GM18951 (cell line): ENCODE measurements at regions not wholly inside any gene's neighbourhood (a gene's known extent, or its start where the extent isn't known, plus 50 kb on each side); places are given as distances from the start of the nearest gene placed in this dataset.

Experiments
- POLR2A ChIP-seq: IDR thresholded peaks from 4 replicates; pipeline ENCODE4 v1.6.1; 2011; ENCODE audit warnings: mild to moderate bottlenecking; ENCODE audit not compliant: insufficient read length, insufficient read depth; ENCODE audit errors: extremely low read depth
- in situ Hi-C: fragments of 300-500 bp; cut with MboI; formaldehyde crosslinking; loops from one replicate; pipeline ENCODE4 v1.12.0; 2022; ENCODE audit warnings: low sequenced_read_pairs, mixed read lengths, inconsistent platforms; ENCODE audit not compliant: unreplicated experiment

GRCh38 chr20:63096681-63097335 is 90.0 kb upstream of the BHLHE23 start:
- in situ Hi-C loops = no loop called here
- no peak for TF ChIP-seq POLR2A

DNA sequence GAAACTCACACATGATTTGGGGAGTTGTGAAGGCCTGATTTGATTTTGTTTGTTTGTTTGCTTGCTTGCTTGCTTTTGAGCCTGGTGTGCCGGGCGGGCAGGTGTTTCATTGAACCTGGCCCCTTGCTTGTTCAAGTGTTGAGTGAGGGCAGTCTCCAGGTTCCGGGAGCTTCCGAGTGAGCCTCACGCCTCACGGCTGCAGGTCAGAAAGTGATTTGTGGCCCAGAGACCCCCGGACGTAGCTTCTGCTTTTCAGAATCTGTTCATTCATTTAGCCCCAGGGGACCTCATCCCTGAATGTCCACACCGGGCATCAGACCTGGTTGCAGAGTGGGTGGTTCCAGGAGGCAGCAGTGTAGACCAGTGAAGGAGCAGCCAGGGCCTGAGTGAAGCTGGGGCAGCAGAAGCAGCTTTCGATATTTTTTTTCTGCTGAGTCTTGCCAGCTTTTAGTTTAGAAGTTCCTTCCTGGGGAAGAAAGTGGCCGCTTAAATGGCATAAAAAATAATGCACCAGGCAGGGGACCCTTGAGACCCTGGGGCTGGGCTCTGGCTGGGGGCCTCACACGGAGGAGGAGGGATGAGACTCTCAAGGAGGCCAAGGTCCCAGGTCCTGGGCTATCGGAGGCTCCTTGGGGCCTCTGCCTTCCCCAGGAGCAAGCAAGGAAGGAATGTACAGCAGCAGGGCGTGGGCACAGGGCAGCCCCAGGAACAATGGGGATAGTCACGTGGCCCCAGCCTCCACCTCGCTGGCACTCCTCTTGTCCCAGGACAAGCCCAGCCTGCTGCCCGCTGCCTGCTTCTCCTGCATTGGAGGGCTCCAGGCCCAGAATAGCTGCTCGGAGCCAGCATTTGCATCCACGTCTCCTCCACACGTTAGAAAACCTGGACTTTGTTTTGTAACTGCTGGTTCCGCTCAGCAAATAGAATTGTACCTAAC is 89.2 kb upstream of the BHLHE23 start:
- in situ Hi-C loops = no loop called here
- TF ChIP-seq POLR2A = no peak

DNA sequence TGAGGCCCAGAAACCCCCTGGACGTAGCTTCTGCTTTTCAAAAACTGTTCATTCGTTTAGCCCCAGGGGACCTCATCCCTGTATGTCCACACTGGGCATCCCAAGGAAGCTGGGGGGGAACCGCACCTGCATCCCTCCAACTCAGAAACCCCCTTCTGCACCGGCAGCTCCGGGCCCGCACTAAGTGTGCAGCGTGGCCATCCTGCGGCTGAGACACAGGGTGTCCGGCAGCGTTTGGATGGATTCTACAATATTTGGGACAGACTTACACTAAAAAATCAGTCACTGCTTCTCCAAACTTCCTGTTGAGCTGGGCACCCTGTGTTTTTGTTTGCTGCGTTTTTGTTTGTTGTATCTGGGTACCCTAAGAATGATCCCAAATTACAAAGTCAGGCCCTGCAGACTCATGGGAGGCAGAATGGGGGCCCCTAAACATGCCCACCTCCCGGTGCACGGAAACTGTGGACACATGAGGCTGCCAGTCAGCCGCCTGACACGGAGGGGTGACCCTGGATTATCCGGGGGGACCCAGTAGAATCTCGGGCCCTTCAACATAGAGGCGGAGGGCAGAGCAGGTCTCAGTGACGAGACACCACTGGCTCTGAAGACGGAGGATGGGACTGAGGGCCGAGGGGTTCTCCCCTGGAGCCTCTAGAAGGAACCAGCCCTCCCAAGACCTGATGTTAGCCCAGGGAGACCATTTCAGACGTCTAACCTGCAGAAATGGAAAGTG is 88.2 kb upstream of the BHLHE23 start:
- in situ Hi-C loops = no loop called here
- no peak for TF ChIP-seq POLR2A

DNA sequence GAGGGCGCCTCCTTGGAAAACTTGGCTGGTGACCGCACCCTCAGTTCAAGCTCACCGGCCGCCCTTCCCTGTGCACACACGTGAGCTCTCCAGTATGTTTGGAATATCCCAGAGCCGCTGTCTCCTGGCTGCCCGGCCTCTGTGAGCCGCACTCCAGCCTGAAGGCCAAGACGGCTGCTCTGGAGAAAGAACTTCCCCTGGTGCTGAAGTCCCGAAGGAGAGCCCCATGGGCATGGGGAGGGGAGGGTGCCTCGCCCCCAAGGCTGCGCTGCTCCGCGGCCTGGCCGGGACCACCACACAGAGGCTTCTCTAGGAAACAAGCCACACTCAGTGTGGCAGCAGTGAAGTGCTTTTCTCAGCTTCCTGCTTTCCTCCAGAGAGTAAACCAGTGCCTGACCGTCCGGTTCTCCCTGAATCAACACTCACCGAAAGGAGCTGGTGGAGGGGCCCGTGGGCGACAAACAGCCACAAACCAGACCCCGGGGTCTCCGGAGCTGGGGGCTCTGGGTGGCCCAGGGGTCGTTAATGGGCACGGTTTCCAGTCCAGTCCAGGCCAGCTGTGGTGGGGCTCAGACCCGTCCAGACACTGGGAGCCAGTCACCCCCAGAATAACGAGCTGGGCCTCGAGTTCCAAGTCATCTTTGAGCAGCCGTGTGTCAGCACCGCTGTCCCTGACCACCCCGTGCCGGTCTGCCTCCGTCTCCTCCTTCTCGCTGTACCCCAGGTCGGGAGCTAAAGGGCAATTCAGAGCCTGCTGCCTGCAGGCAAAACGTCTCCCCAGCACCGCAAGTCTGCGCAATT is 87.4 kb upstream of the BHLHE23 start:
- TF ChIP-seq POLR2A = no peak
- in situ Hi-C loops = no loop called here

- TF ChIP-seq POLR2A = no peak
- in situ Hi-C loops = no loop called here
Measured at GRCh38 chr20:63092660-63093215, 86.0 kb upstream of the BHLHE23 start.

DNA sequence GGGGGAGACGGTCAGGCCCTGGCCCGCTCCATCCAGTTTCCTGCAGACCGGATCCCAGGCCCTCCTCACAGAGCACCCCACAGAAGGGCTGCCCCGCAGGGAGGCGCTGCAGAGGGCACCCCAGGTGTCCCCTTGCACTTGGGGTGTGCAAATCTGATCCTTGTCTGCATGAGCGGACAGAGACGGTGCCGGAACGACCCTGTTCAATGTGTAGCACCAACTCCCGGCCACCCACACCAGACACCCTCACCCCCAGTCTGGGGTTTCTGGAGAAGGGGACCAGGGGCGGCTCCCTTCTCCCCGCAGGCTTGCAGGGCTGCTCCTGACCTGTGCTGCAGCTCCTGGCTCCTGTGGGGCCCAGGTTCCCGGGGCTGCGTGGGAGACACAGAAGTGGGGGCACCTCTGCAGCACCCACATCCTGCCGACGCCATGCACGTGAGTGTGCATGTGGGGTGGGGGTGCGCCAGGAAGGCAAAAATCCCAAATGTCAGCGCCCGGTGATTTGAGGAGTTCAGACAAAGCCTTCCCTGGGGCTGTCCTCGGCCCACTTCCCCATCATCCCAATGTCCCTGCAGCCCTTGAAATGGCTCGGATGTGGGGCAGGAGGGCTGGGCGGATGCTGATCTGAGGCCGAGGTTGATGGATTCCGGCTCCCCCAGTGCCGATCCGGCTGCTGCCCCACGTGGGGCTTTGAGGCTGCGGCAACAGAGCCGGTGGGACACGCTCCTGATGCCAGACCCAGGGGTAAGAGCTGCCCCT is 85.3 kb upstream of the BHLHE23 start:
- in situ Hi-C loops = no loop called here
- no peak for TF ChIP-seq POLR2A

- no peak for TF ChIP-seq POLR2A
- in situ Hi-C loops = no loop called here
Measured at GRCh38 chr20:63090682-63091571, 84.2 kb upstream of the BHLHE23 start.

GRCh38 chr20:63090052-63090451 is 83.3 kb upstream of the BHLHE23 start:
- in situ Hi-C loops = no loop called here
- TF ChIP-seq POLR2A = no peak

- TF ChIP-seq POLR2A = no peak
- in situ Hi-C loops = no loop called here
Measured at GRCh38 chr20:63089051-63089907, 82.5 kb upstream of the BHLHE23 start.
